Osteoblast (primary cell): ENCODE measurements at regions not wholly inside any gene's neighbourhood (a gene's known extent, or its start where the extent isn't known, plus 50 kb on each side); places are given as distances from the start of the nearest gene placed in this dataset.

Experiments
- DNase-seq: peaks from one replicate; pipeline ENCODE4 v3.0.0; 2011; ENCODE audit warnings: low spot score, mixed read lengths; ENCODE audit not compliant: insufficient read length; ENCODE audit errors: missing footprints
- H2AFZ ChIP-seq: 2 replicates; pipeline ENCODE4 v1.6.0; 2011; ENCODE audit warnings: mild to moderate bottlenecking, low read length
- H3K27ac ChIP-seq: 2 replicates; pipeline ENCODE4 v1.5.1; 2011; ENCODE audit warnings: mild to moderate bottlenecking, low read depth, low read length, moderate library complexity
- H3K27me3 ChIP-seq: 2 replicates; pipeline ENCODE4 v1.6.0; 2012; ENCODE audit warnings: mild to moderate bottlenecking, control low read depth, inconsistent platforms, low read length, moderate library complexity; ENCODE audit not compliant: insufficient read depth
- H3K36me3 ChIP-seq: 2 replicates; pipeline ENCODE4 v1.5.1; 2011; ENCODE audit warnings: mild to moderate bottlenecking, low read length, control low read depth, moderate library complexity; ENCODE audit not compliant: insufficient read depth
- H3K4me1 ChIP-seq: 2 replicates; pipeline ENCODE4 v1.5.1; 2011; ENCODE audit warnings: mild to moderate bottlenecking, low read length, control low read depth, moderate library complexity; ENCODE audit not compliant: insufficient read depth
- H3K4me2 ChIP-seq: 2 replicates; pipeline ENCODE4 v1.6.0; 2011; ENCODE audit warnings: mild to moderate bottlenecking, low read length; ENCODE audit not compliant: insufficient read depth
- H3K4me3 ChIP-seq: fragments of 200-600 bp; sonication (generic); 3 replicates; pipeline ENCODE4 v1.5.1; 2012; ENCODE audit warnings: mild to moderate bottlenecking, low read length, inconsistent platforms; ENCODE audit not compliant: insufficient read depth
- H3K79me2 ChIP-seq: 2 replicates; pipeline ENCODE4 v1.6.0; 2012; ENCODE audit warnings: mild to moderate bottlenecking, low read length, control low read depth, inconsistent platforms; ENCODE audit not compliant: insufficient read depth
- H3K9me3 ChIP-seq: 2 replicates; pipeline ENCODE4 v1.5.1; 2011; ENCODE audit warnings: low read depth, low read length, control low read depth
- H4K20me1 ChIP-seq: 2 replicates; pipeline ENCODE4 v1.6.0; 2012; ENCODE audit warnings: mild to moderate bottlenecking, low read length, control low read depth; ENCODE audit not compliant: insufficient read depth
- CTCF ChIP-seq: IDR thresholded peaks from 2 replicates; pipeline ENCODE4 v1.5.1; 2011; ENCODE audit warnings: mild to moderate bottlenecking, low read depth, low read length, moderate library complexity; ENCODE audit errors: extremely low read depth

GRCh38 chr2:7102826-7103225 is 185.6 kb downstream of the RNF144A start:
- Histone ChIP-seq H3K27me3 (no peaks in the 10 kb centered on the region), H3K36me3 (no peaks in the 10 kb centered on the region)

GRCh38 chr2:7108792-7109532 is 191.8 kb downstream of the RNF144A start:
- no peak for DNase-seq
- Histone ChIP-seq H3K27me3 (no peaks in the 10 kb centered on the region), H4K20me1 (no peaks in the 10 kb centered on the region), H3K27ac (no peak overlapping the region), H2AFZ (no peak overlapping the region), H3K36me3 (no peaks in the 10 kb centered on the region), H3K4me3 (no peak overlapping the region), H3K4me2 (no peak overlapping the region), H3K79me2 (no peaks in the 10 kb centered on the region), H3K4me1 (no peaks in the 10 kb centered on the region), H3K9me3 (no peaks in the 10 kb centered on the region)
- no peak for TF ChIP-seq CTCF

More at GRCh38 chr2:7102826-7103225, 185.6 kb downstream of the RNF144A start:
- H3K4me2 ChIP-seq = no peak overlapping the region
- no peak for DNase-seq
- H2AFZ ChIP-seq = no peak overlapping the region
- no peaks in the 10 kb centered on the region for H3K9me3 ChIP-seq
- H3K27ac ChIP-seq = no peak overlapping the region
- TF ChIP-seq CTCF = no peak
- no peaks in the 10 kb centered on the region for H3K4me1 ChIP-seq
- H3K79me2 ChIP-seq = no peaks in the 10 kb centered on the region
- no peak overlapping the region for H3K4me3 ChIP-seq
- no peaks in the 10 kb centered on the region for H4K20me1 ChIP-seq

- Histone ChIP-seq H3K4me1 (no peaks in the 10 kb centered on the region), H2AFZ (no peak overlapping the region), H3K4me3 (no peak overlapping the region), H3K79me2 (no peaks in the 10 kb centered on the region), H3K27me3 (no peaks in the 10 kb centered on the region), H3K36me3 (no peaks in the 10 kb centered on the region), H4K20me1 (no peaks in the 10 kb centered on the region), H3K9me3 (no peaks in the 10 kb centered on the region), H3K27ac (no peak overlapping the region), H3K4me2 (no peak overlapping the region)
- no peak for TF ChIP-seq CTCF
- DNase-seq = no peak
These were observed 192.3 kb downstream of the RNF144A start for GRCh38 chr2:7109533-7109885.

GRCh38 chr2:7111626-7112025 is 194.4 kb downstream of the RNF144A start:
- no peak overlapping the region for H3K4me3 ChIP-seq
- no peak overlapping the region for H2AFZ ChIP-seq
- H3K4me2 ChIP-seq = no peak overlapping the region
- no peaks in the 10 kb centered on the region for H3K36me3 ChIP-seq
- no peak overlapping the region for H3K27ac ChIP-seq
- DNase-seq = no peak
- H3K9me3 ChIP-seq = no peaks in the 10 kb centered on the region
- TF ChIP-seq CTCF = no peak
- H3K79me2 ChIP-seq = no peaks in the 10 kb centered on the region
- H3K27me3 ChIP-seq = no peaks in the 10 kb centered on the region
- H4K20me1 ChIP-seq = no peaks in the 10 kb centered on the region
- H3K4me1 ChIP-seq = no peaks in the 10 kb centered on the region
